NCI-H510A treated with DMSO at 0.1 percent for 48 hours (cell line): ENCODE measurements at regions not wholly inside any gene's neighbourhood (a gene's known extent, or its start where the extent isn't known, plus 50 kb on each side); places are given as distances from the start of the nearest gene placed in this dataset.

Experiments
- DNase-seq: peaks from one replicate; lab custom pipeline; 2025; lab: John Stamatoyannopoulos, UW

DNA sequence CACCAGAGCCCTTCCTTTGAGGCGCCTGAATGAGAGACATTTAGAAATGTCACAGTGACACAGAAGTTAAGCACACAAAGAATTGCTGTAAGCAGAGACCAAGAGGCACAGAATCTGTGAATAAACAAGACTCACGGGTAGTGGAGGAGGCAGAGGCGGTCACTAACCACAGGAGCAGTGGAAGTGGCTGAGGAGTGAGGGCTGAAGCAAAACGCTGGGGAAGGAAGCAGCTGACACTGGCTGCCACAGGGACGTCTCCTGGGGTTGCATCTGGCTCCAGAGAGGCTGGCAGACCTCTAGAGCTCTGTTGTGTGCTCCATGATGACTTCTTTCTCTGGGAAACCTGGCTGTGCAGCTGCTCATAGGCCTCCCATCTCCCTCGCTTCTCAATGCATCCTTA, 65.0 kb upstream of the SLC2A12 start:
- no peak for DNase-seq

DNA sequence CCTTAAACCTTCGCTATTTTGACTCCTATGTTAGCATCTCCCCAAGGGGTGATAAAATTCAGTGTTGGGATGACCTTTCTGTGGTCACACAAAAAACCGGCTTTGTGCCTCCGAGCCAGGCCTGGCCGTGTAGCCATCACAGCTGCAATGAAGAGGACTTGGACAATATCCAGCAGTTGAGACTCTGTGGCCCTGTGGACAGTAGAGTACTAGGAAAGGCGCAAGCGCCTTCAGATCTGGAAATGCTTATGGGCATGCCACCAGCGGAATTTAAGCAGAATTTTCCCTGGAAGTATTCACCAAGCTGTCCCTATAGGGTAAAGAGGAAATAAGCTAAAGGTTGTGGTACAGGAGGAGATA, 63.3 kb upstream of the SLC2A12 start:
- no peak for DNase-seq

DNA sequence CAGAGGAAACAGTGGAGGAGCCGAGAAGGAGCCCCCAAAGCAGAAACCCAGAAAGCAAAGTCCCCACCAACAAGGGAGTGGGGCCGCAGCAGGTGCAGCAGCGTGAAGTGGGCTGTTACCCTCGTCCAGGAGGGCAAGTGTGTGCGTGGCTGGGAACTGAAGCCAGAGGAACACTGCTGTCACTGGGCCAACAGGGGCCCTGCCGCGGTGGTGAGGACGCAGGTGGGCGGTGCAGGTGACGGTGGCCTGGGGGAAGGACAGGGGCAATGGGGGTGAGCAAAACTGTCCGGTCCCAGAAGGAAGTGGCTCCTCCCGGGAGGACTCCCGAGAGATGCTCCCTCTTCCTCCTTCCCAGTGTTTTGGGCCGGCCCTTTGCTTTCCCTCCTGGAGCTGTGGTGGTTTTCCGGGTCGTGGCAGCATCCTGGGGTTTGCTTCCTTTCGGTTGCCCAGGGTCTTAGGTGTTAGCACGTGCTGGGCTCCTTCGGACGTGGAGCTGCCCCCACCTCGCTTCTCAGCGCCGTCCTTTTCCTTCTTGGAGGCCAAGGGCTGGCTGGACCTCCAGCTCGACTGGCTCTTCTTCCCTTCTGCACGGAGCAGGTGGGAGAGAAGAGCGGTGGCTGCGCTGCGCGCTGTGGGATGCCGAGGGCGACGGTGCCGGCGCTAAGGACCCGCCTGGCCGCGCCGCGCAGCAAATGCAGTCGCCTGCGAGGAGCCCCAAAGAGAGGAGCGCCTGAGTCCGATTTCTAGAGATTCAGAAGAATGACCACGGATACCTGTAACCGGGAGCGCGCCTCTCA, 62.7 kb upstream of the SLC2A12 start:
- DNase-seq: no peak

GRCh38 chr6:134114489-134114888, 62.1 kb upstream of the SLC2A12 start:
- no peak for DNase-seq

- no peak for DNase-seq
Measured at GRCh38 chr6:134111726-134112125, 59.3 kb upstream of the SLC2A12 start.

DNA sequence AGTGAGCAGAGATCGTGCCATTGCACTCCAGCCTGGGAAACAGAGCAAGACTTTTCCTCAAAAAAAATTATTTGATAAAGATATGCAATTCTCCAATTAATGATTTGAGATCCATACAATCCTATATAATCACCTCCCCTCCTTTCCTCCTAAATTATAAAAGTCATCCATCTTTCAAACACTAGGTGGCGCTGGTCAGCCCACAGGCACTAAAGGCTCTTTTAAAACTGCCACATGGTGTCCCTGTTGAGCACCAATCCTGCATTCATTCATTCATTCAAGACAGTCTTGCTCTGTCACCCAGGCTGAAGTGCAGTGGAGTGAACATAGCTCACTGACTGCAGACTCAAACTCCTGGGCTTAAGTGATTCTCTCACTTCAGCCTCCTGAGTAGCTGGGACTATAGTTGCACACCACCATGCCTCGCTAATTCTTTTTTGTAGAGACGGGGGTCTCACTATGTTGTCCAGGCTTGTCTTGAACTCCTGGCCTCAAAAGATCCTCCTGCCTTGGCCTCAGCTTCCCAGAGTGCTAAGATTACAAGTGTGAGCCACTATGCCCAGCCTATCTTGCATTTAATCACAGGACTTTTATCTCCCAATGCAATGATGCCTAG, 58.7 kb upstream of the SLC2A12 start:
- DNase-seq: no peak

GRCh38 chr6:134106702-134107101, 54.3 kb upstream of the SLC2A12 start:
- DNase-seq: no peak

DNA sequence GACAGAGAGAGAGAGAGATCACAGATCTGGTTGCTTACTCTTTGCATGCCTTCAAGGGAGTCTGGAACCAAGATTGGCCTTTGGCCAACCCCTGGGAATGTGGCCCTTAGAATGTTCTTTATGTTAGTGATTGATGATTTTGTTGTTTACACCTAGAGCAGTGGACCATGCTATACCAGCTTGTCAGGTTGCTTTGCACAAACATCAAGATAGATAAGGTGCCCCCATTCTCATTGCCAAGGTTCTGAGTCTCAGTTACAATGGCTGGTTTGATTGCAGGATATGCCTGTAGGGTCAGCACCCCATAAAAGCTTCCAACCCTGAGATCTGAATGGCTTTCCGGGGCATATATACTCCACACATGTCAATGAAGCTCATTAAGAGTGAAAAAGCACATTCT, 53.5 kb upstream of the SLC2A12 start:
- DNase-seq: peak; percentile 2

- DNase-seq: no peak
Measured at GRCh38 chr6:134103006-134103405, 50.6 kb upstream of the SLC2A12 start.
